GM03348 (cell line): ENCODE measurements at regions not wholly inside any gene's neighbourhood (a gene's known extent, or its start where the extent isn't known, plus 50 kb on each side); places are given as distances from the start of the nearest gene placed in this dataset.

Experiments used
- DNase-seq: peaks from one replicate; pipeline ENCODE4 v3.0.0; 2012; ENCODE audit warnings: low spot score

DNA sequence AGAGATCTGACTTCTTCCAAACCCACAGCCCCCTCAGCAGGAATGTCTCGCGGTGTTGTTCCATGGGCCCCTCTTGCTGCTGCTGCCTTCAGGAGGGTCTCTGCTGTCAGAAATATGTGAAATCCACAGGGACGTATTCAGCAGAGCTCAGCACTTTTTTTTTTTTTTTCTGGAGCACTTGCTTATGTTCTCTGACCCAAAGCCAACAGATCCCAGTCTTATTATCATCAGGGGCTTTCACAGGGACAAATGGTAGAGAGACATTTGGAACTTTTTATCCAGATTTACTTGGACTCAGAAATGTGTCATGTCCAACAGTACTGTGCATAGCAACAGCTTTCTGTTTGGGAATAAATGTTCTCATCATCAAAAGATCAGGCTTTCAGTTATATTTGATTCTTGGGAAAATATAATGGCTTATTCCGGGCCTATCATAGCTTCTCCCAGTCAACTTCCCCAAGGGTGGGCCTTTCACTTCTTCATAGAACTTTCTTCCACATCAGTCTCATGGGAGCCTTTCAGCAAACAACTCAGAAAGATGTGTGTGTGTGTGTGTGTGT is 332.7 kb downstream of the ZNF536 start:
- DNase-seq, result no peak

DNA sequence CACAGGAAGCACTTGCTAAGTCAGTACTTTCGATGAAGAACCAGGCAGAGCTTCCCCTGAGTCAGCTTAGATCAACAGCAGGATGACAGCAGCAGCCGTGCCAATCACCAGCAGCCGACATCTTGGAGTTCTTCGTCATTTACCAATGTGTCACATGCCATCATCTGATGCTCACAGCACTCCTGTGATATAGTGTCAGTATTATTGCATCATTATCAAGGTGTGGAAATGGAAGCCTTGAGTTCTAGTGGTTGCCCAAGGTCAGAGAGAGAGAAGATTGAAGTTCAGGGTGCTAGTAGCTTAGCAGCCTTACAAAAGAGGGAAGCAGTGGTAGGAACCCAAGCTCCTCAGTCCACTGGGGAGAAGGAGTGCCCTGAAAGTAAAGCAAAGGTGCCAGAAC is 331.5 kb downstream of the ZNF536 start:
- no peak for DNase-seq

- no peak for DNase-seq
Measured at GRCh38 chr19:30701178-30701577, 329.0 kb downstream of the ZNF536 start.

GRCh38 chr19:30699871-30700280 is 327.7 kb downstream of the ZNF536 start:
- DNase-seq, result no peak

DNA sequence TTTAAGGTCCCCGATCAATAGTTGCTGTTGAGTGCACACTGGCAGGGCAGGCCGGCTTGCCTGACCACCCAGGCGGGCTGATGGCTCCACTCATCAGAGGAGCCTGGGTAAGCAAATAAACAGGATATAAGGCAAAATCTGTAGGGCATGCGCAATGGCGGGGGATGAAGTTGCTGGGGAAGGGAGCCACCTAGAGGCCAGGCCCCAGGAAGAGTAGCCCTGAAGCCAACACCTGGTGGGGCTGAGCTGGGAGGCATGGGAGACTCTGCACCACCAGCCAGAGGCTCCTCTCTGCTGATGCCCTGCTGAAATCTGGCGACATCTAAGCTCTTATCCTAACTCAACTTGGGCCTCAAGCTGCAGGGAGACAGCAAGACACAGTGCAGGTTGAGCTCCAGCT is 324.3 kb downstream of the ZNF536 start:
- no peak for DNase-seq

- no peak for DNase-seq
Measured at GRCh38 chr19:30695171-30695875, 323.1 kb downstream of the ZNF536 start.

DNA sequence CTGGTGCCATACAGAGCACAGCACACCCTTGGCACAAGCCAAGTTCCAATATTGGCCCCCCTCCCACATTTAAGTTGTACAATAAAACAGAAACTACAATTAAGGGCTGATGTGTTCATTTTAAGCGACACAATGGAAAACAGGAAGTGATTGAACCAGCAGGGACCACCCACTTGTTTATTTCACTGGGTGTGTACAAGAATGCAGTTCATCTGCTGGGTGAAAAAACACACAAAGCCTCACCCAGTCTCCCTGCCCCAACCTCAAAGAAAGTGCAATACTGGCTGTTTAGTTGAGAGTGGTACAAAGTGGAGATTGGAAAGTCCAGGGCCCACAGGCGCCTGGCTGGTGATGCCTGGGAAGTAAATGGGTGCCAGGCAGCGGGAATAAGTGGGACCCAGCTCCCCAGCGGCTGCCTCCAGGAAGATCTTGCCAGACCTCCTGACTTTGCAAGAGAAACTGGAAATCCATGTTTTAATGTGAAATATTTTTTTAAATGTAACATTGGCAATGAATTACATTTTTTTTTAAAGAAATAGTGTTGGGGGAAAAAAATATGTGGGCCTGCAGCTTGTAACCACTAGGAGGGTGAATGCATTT is 322.1 kb downstream of the ZNF536 start:
- no peak for DNase-seq

DNA sequence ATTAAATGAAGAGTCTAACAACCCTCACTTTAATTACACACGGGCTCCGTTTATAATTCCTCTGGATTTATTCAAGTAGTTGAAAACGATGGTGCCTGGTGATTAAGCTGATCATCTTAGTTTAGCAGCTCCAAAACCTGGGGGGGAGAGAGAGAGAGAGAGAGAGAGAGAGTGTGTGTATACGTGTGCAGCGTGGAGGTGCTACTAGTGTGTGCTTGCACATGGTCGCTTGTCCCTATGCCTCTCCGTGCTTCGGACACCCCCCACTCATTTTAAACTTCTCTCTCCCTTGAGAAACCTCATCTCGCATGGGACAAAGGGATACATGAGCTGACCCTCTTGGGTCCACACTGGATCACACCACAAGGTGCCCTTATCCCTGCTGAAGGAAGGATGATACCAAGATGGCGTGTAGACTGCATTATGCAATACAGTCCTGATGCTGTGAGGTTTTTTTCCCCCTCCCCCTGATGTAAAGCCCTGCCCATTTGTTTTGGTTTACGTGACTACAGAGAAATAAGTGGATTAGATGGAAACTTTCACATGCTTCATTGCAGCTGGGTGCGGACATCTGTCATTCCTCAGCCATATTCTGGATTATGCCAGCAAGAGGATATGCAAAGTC is 320.8 kb downstream of the ZNF536 start:
- no peak for DNase-seq

GRCh38 chr19:30692181-30692811 is 320.1 kb downstream of the ZNF536 start:
- peak; percentile 61 for DNase-seq

DNA sequence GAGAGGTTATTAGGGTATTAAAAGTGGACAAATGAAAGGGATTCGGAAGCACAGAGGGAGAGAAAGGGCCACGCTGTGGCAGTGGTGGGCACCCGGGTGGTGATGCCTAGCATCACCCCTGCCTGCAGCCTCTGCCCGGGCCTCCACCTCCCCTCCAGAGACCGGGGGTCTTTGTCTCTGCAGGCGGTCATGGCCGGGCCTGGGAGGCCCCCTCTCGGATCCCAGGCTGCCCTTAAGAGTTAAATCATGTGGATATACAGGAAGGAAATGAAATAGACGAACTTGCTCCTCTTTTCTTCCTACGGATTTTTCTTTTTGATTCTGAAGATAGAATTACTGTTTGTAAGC is 319.6 kb downstream of the ZNF536 start:
- DNase-seq, result no peak

- DNase-seq, result no peak
Measured at GRCh38 chr19:30690935-30691818, 319.0 kb downstream of the ZNF536 start.

- DNase-seq, result no peak
Measured at GRCh38 chr19:30690525-30690924, 318.3 kb downstream of the ZNF536 start.

DNA sequence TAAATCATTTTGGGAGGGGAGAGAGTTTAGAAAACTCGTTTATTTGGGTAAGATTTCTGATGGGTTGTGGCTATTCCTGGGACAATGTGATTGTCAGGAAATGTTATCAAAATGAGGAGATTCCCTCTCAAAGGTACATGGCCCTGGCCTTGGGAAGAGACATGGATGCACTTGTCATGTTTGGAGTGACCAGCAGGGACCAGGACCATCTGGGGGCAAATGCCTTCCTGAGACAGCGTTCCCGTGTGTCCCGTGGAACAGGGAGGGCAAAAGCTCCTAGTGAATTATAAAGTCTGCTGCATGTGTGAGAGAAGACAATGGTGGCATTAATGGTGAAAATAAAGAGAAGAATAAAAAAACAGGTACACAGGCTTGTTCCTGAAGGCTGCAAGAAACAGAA is 317.3 kb downstream of the ZNF536 start:
- no peak for DNase-seq

DNA sequence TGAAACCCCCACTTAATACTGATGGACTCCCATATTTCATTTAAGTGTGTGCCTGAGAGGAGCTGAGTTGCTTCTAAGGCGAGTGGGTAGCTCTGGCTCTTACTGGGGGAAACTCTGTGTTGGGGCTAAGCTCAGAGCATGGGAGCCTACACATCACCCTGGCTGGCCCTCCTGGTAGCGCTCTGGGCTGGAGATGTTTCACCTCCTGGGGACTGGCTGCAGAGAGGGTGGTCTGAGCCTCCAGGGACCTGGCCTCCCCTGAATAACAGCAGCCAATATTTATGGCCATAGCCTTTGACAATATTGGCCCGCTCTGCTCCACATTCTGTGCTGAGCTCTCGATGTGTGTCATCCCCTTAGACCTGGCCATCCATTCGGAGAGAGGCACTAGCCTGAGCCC is 316.5 kb downstream of the ZNF536 start:
- DNase-seq, result no peak

- DNase-seq, result no peak
Measured at GRCh38 chr19:30686826-30687566, 314.8 kb downstream of the ZNF536 start.

GRCh38 chr19:30686176-30686820 is 314.1 kb downstream of the ZNF536 start:
- peak; percentile 45 for DNase-seq

GRCh38 chr19:30685426-30686000 is 313.3 kb downstream of the ZNF536 start:
- no peak for DNase-seq

GRCh38 chr19:30684613-30685012 is 312.4 kb downstream of the ZNF536 start:
- DNase-seq, result no peak

DNA sequence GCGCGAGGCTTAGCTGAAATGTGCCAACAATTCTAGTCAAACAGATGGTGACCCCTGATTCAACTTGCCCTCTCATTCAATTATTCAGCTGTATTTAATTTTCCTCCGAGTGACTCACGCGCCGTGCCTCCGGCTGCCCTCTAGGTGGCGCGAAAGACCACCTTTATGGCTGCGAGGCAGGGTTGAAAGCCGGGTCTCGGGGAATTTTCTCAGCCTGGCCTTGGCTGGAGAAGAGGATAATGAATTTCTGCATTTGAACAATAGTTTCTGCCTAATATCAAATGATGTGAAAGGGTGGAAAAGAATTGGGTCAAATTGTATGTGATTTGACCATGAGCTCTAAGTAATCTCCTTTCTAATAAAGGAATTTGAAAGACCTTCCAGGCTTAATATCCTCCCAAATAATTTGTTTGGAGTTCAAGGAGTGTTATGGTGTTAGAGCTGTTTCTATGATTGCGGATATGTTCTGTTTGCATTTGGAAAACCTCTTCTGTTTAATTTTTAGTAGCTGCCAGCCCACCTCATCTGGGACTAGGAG is 310.9 kb downstream of the ZNF536 start:
- DNase-seq, result peak; percentile 94
